Esophagus muscularis mucosa (tissue), 4 donors: ENCODE measurements at regions not wholly inside any gene's neighbourhood (a gene's known extent, or its start where the extent isn't known, plus 50 kb on each side); places are given as distances from the start of the nearest gene placed in this dataset.

Experiments
- DNase-seq: peaks from one replicate; pipeline ENCODE4 v3.0.0-alpha.2; 2017; ENCODE audit errors: extremely low spot score
- H3K27ac ChIP-seq, 4 donors: fragments of 200-600 bp; sonication (generic); replicated peaks in 1 of 4; 1 replicate in 3 of 4; 2 replicates in 1 of 4; pipeline ENCODE4 v1.5.1; 2016 to 2019; ENCODE audit warnings: mild to moderate bottlenecking in 1 of 4
- H3K27me3 ChIP-seq, 4 donors: fragments of 200-600 bp; sonication (generic); one replicate each; pipeline versions ENCODE4 v1.5.1 to v1.6.0; 2016 to 2019
- H3K36me3 ChIP-seq, 4 donors: fragments of 200-600 bp; sonication (generic); one replicate each; pipeline ENCODE4 v1.5.1; 2016 to 2019
- H3K4me1 ChIP-seq, 4 donors: fragments of 200-600 bp; sonication (generic); one replicate each; pipeline ENCODE4 v1.5.1; 2016 to 2019
- H3K4me3 ChIP-seq, 4 donors: fragments of 200-600 bp; sonication (generic); 1 replicate in 2 of 4; 2 replicates in 2 of 4; pipeline ENCODE4 v1.5.1; 2016 to 2019; ENCODE audit warnings: mild to moderate bottlenecking in 4 of 4, moderate library complexity in 1 of 4
- H3K9me3 ChIP-seq, 4 donors: fragments of 200-600 bp; sonication (generic); 1 replicate in 3 of 4; 2 replicates in 1 of 4; pipeline ENCODE4 v1.5.1; 2016 to 2019
- CTCF ChIP-seq, 3 experiments: fragments of 200-600 bp in 2 of 3; fragments of 450-650 bp in 1 of 3; sonication (generic) in 2 of 3; IDR thresholded peaks; one replicate each; pipeline ENCODE4 v1.5.1; 2017 to 2019; ENCODE audit warnings: antibody characterized with exemption in 3 of 3, mild to moderate bottlenecking in 2 of 3, moderate library complexity in 1 of 3
- EP300 ChIP-seq: sonication (generic); formaldehyde crosslinking; IDR thresholded peaks from one replicate; pipeline ENCODE4 v1.6.1; 2017; ENCODE audit warnings: antibody characterized with exemption
- POLR2A ChIP-seq: fragments of 450-650 bp; IDR thresholded peaks from one replicate; pipeline ENCODE4 v1.6.1; 2017; ENCODE audit warnings: antibody characterized with exemption, moderate library complexity, mild to moderate bottlenecking, low read depth
- POLR2AphosphoS5 ChIP-seq, 2 donors: sonication (generic); formaldehyde crosslinking; IDR thresholded peaks; one replicate each; pipeline ENCODE4 v1.6.1; 2017; ENCODE audit warnings: antibody characterized with exemption in 2 of 2
- WGBS: methylation state at CpG from one replicate; pipeline ENCODE4 v1.1.5; 2018; 5-methylcytosine and 5-hydroxymethylcytosine counted together
- intact Hi-C: fragments of 100-400 bp; cut with DNase I; formaldehyde crosslinking; loops from one replicate; pipeline ENCODE4 v1.15.1; 2023

GRCh38 chr5:145637396-145637795, 197.7 kb downstream of the PRELID2 start:
- TF ChIP-seq EP300 (no peak), POLR2A (no peak), POLR2AphosphoS5 (IDR thresholded peaks at IDR 0.05) (no peak), CTCF (IDR thresholded peaks at IDR 0.05) (no peak)
- Histone ChIP-seq H3K4me1 (no peaks in the 10 kb centered on the region), H3K36me3 (no peaks in the 10 kb centered on the region), H3K4me3 (no peak overlapping the region), H3K27me3 (no peaks in the 10 kb centered on the region), H3K9me3 (no peaks in the 10 kb centered on the region), H3K27ac (no peak overlapping the region)
- DNase-seq = no peak
- intact Hi-C loops = no loop called here

GRCh38 chr5:145636371-145636770, 198.8 kb downstream of the PRELID2 start:
- TF ChIP-seq POLR2A (no peak), EP300 (no peak)
- Histone ChIP-seq H3K27me3 (no peaks in the 10 kb centered on the region), H3K27ac (no peak overlapping the region), H3K36me3 (no peaks in the 10 kb centered on the region), H3K4me1 (no peaks in the 10 kb centered on the region), H3K9me3 (no peaks in the 10 kb centered on the region), H3K4me3 (no peak overlapping the region)
- no peak for DNase-seq
- intact Hi-C loops = no loop called here

GRCh38 chr5:145633474-145633873, 201.7 kb downstream of the PRELID2 start:
- H3K27ac ChIP-seq = no peak overlapping the region

GRCh38 chr5:145632701-145633100, 202.4 kb downstream of the PRELID2 start:
- Histone ChIP-seq H3K9me3 (no peaks in the 10 kb centered on the region), H3K27me3 (no peaks in the 10 kb centered on the region), H3K36me3 (no peaks in the 10 kb centered on the region), H3K4me3 (no peak overlapping the region), H3K27ac (no peak overlapping the region), H3K4me1 (no peaks in the 10 kb centered on the region)
- TF ChIP-seq POLR2A = no peak
- no peak for TF ChIP-seq POLR2AphosphoS5 (IDR thresholded peaks at IDR 0.05)
- no peak for TF ChIP-seq CTCF (IDR thresholded peaks at IDR 0.05)
- TF ChIP-seq EP300 = no peak
- DNase-seq = no peak
- 78% methylated on average over 1 of the region's 1 CpG for WGBS
- intact Hi-C loops = no loop called here

More at GRCh38 chr5:145633474-145633873, 201.7 kb downstream of the PRELID2 start:
- TF ChIP-seq EP300 (no peak), POLR2A (no peak), POLR2AphosphoS5 (IDR thresholded peaks at IDR 0.05) (no peak), CTCF (IDR thresholded peaks at IDR 0.05) (no peak)
- WGBS = 93% methylated on average over 3 of the region's 3 CpGs
- Histone ChIP-seq H3K36me3 (no peaks in the 10 kb centered on the region), H3K9me3 (no peaks in the 10 kb centered on the region), H3K4me3 (no peak overlapping the region), H3K4me1 (no peaks in the 10 kb centered on the region), H3K27me3 (no peaks in the 10 kb centered on the region)
- intact Hi-C loops = no loop called here
- no peak for DNase-seq

- WGBS = 73% methylated on average over 3 of the region's 3 CpGs
- Histone ChIP-seq H3K4me1 (no peaks in the 10 kb centered on the region), H3K4me3 (no peak overlapping the region), H3K27me3 (no peaks in the 10 kb centered on the region), H3K9me3 (peaks cover 0 to 3% (median 0%) of the 10 kb centered on the region in 4 donors), H3K36me3 (no peaks in the 10 kb centered on the region), H3K27ac (no peak overlapping the region)
- TF ChIP-seq EP300 = no peak
- TF ChIP-seq POLR2AphosphoS5 (IDR thresholded peaks at IDR 0.05) = no peak
- no peak for TF ChIP-seq POLR2A
- TF ChIP-seq CTCF (IDR thresholded peaks at IDR 0.05) = no peak
- DNase-seq = no peak
- intact Hi-C loops = no loop called here
Measured at GRCh38 chr5:145629047-145629446, 206.1 kb downstream of the PRELID2 start.
